Progenitor cell of endocrine pancreas (in vitro differentiated cells): ENCODE measurements at regions not wholly inside any gene's neighbourhood (a gene's known extent, or its start where the extent isn't known, plus 50 kb on each side); places are given as distances from the start of the nearest gene placed in this dataset.

Experiments used
- DNase-seq: peaks from one replicate; pipeline ENCODE4 v3.0.0; 2021; ENCODE audit warnings: low spot score; ENCODE audit not compliant: unreplicated experiment
- H3K27ac Mint-ChIP-seq: 2 replicates; pipeline ENCODE4 v1.8.0; 2021; ENCODE audit warnings: mild to moderate bottlenecking, moderate library complexity, mixed read lengths
- H3K27me3 Mint-ChIP-seq: 2 replicates; pipeline ENCODE4 v1.8.0; 2021; ENCODE audit warnings: mixed read lengths
- H3K36me3 Mint-ChIP-seq: 2 replicates; pipeline ENCODE4 v1.8.0; 2022; ENCODE audit warnings: mixed read lengths; ENCODE audit not compliant: insufficient read depth
- H3K4me1 Mint-ChIP-seq: 2 replicates; pipeline ENCODE4 v1.8.0; 2021; ENCODE audit warnings: low read depth, mixed read lengths
- H3K4me3 Mint-ChIP-seq: 2 replicates; pipeline ENCODE4 v1.8.0; 2021; ENCODE audit warnings: low read depth, mild to moderate bottlenecking, moderate library complexity, mixed read lengths
- H3K9me3 Mint-ChIP-seq: 2 replicates; pipeline ENCODE4 v1.8.0; 2021; ENCODE audit warnings: low read depth, mixed read lengths
- CTCF ChIP-seq: fragments of 200-600 bp; sonication (generic); IDR thresholded peaks from one replicate; pipeline ENCODE4 v1.5.0; 2021; ENCODE audit warnings: antibody characterized with exemption, mild to moderate bottlenecking; ENCODE audit not compliant: unreplicated experiment

GRCh38 chr3:132222868-132223538, 94.2 kb upstream of the ACP3 start:
- no peak overlapping the region for H3K4me3 Mint-ChIP-seq

GRCh38 chr3:132225664-132226063, 91.5 kb upstream of the ACP3 start:
- Mint-ChIP-seq H3K27me3 (no peaks in the 10 kb centered on the region), H3K4me1 (no peaks in the 10 kb centered on the region), H3K4me3 (no peak overlapping the region), H3K27ac (no peak overlapping the region), H3K36me3 (no peaks in the 10 kb centered on the region), H3K9me3 (no peaks in the 10 kb centered on the region)
- no peak for TF ChIP-seq CTCF
- DNase-seq, result no peak

More at GRCh38 chr3:132222868-132223538, 94.2 kb upstream of the ACP3 start:
- Mint-ChIP-seq H3K27ac (no peak overlapping the region), H3K27me3 (no peaks in the 10 kb centered on the region), H3K36me3 (no peaks in the 10 kb centered on the region), H3K4me1 (peaks cover 12% of the 10 kb centered on the region), H3K9me3 (no peaks in the 10 kb centered on the region)
- DNase-seq, result no peak
- TF ChIP-seq CTCF, result no peak

DNA sequence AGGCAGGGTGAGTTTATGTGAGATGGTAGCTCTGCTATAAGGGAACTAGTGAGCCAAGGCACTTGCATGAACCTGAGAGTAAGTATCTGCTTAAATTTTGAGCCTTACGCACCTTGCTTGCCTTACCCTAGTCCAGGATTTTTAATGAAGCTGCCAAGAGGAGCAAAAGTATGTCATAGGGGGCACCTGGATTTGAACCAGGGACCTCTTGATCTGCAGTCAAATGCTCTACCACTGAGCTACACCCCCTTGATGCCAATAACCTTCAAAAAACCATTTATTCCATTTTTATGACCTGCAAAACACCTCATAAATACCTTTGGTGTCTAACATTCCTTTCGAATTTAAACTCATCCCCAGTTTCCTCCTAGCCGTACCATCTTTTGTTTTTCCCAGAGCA, 88.3 kb upstream of the ACP3 start:
- Mint-ChIP-seq H3K27me3 (no peaks in the 10 kb centered on the region), H3K27ac (no peak overlapping the region), H3K4me3 (no peak overlapping the region)

GRCh38 chr3:132229641-132230040, 87.6 kb upstream of the ACP3 start:
- H3K27ac Mint-ChIP-seq, result no peak overlapping the region
- no peak for DNase-seq
- no peaks in the 10 kb centered on the region for H3K4me1 Mint-ChIP-seq
- no peaks in the 10 kb centered on the region for H3K27me3 Mint-ChIP-seq
- no peak for TF ChIP-seq CTCF
- H3K4me3 Mint-ChIP-seq, result no peak overlapping the region
- H3K9me3 Mint-ChIP-seq, result no peaks in the 10 kb centered on the region
- no peaks in the 10 kb centered on the region for H3K36me3 Mint-ChIP-seq

More for the DNA sequence above, 88.3 kb upstream of the ACP3 start:
- Mint-ChIP-seq H3K36me3 (no peaks in the 10 kb centered on the region), H3K4me1 (no peaks in the 10 kb centered on the region), H3K9me3 (no peaks in the 10 kb centered on the region)
- DNase-seq, result no peak
- TF ChIP-seq CTCF, result no peak

DNA sequence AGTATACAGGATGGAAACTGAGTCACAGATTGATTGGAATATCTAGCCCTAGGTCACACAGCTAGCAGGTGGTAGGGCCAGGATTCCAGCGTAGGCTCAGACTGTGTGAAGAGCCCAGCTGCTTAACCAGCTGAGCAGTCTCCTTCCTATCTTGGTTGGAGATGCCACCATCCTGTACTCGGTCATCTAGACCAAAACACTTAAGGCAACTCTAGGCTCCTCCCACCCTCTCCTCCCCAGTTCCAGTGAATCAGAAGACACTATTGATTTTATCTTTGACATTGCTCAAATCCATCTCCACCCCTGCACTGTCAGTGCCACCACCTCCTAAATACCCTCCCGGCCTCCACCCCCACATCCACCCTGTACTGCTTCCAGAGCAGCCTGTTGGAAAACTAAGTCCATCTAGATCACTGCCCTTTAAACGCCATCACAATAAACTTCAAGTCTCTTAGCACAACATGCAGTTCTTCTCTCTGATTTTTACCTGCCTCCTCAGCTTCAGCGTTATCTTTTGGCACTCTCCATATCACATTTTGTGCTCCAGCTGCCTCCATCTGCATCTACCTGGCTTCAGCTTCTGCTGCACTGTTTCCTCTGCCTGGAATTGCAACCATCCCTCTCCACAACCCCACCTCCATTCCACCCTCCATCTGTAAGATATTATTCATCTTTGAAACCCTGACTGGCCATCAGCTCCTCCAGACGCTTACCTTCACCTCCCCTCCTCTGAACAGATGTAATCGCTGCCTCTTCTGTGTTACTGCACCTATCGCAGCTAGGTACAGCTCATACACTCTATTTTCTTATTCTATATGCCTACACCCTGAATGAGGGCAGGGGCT, 86.8 kb upstream of the ACP3 start:
- Mint-ChIP-seq H3K36me3 (no peaks in the 10 kb centered on the region), H3K27me3 (no peaks in the 10 kb centered on the region), H3K4me3 (no peak overlapping the region), H3K27ac (no peak overlapping the region), H3K9me3 (no peaks in the 10 kb centered on the region), H3K4me1 (no peaks in the 10 kb centered on the region)
- DNase-seq, result no peak
- no peak for TF ChIP-seq CTCF
